ENCODE measurements at regions not wholly inside any gene's neighbourhood (a gene's known extent, or its start where the extent isn't known, plus 50 kb on each side); places are given as distances from the start of the nearest gene placed in this dataset.

GRCh38 chr9:73719660-73720059, 568.0 kb downstream of the ANXA1 start:
- no peak overlapping the region for H3K27ac ChIP-seq

DNA sequence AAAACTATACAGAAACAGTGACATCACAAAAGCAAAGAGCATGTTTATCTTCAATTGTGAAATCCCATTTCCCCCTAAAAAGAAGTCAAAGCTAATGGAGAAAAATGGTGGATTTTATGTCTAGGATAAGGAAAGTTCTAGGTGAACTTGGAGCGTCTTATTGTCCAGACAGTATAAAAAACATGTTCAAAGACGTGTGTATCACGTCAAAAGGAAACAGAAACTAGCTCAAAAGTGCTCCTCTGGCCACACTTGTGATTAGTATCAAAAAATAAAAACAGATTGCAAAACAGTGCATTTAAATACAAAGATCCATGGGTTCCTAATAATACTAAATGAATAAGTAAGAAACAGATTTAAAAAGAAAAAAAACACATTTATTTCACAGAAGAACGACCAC, 568.9 kb downstream of the ANXA1 start:
- Histone ChIP-seq H3K4me3 (no peak overlapping the region), H3K27ac (no peak overlapping the region)

More at GRCh38 chr9:73719660-73720059, 568.0 kb downstream of the ANXA1 start:
- H3K4me3 ChIP-seq = no peak overlapping the region

DNA sequence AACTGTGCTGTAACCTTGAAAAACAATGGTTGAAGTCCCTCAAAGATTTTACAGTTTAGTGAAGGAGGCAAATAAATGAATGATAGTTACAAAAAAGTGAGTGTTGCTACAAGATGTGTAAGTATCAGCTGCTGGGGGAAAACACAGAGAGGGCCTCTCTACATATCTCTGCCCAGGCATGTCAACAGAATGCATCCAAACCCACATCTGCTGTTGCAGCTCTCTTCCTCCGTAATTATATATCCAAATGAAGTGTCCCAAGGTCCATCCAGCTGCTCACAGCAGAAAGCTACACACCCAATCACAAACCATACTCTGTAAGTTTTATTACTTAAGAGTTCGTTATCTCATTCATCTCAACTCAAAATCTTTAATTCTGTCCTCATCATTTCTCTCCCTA, 584.6 kb downstream of the ANXA1 start:
- H3K4me3 ChIP-seq = no peak overlapping the region
- H3K27ac ChIP-seq = no peak overlapping the region

- Histone ChIP-seq H3K4me3 (no peak overlapping the region), H3K27ac (no peak overlapping the region)
These were observed 587.3 kb downstream of the ANXA1 start for GRCh38 chr9:73738741-73739530.

GRCh38 chr9:73741316-73741715, 589.7 kb downstream of the ANXA1 start:
- H3K4me3 ChIP-seq = no peak overlapping the region
- no peak overlapping the region for H3K27ac ChIP-seq

DNA sequence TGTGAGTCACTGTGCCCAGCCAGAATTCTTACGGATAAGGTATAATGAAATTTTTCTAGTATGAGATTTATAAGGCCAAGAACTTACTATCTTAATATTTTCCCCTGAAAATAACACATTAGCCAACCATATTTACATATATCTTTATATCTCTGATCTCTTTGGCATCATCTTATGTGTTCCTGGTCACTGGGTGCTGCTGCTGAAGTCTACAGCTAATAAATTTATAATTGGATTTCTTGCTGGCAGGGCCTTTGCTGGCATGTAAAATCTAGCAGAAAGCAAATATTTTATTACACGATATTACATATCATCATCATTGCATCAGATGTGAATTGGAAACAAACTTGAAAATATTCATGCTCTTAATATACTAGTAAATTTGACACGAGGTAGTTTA, 590.7 kb downstream of the ANXA1 start:
- no peak overlapping the region for H3K27ac ChIP-seq
- H3K4me3 ChIP-seq = no peak overlapping the region

- H3K4me3 ChIP-seq = no peak overlapping the region
- H3K27ac ChIP-seq = no peak overlapping the region
These were observed 592.2 kb downstream of the ANXA1 start for GRCh38 chr9:73743826-73744225.

GRCh38 chr9:73745598-73745997, 593.9 kb downstream of the ANXA1 start:
- Histone ChIP-seq H3K27ac (no peak overlapping the region), H3K4me3 (no peak overlapping the region)

DNA sequence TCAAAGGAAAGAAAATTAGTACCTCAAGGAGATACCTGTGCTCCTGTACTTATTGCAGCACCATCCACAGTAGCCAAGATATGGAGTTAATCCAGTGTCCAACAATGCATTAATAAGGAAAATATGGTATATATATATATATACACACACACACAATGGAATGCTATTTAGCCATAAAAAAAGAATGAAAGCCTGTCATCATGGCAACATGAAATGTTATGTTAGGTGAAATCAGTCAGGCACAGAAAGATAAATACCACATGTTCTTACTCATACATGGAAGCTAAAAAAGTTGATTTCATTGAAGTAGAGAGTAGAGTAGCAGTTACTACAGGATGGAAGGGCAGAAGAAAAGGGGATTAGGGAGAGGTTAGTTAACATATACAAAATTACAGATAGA, 601.5 kb downstream of the ANXA1 start:
- H3K4me3 ChIP-seq = no peak overlapping the region

GRCh38 chr9:73761905-73762304, 610.2 kb downstream of the ANXA1 start:
- H3K27ac ChIP-seq = no peak overlapping the region
- H3K4me3 ChIP-seq = no peak overlapping the region

More for the DNA sequence above, 601.5 kb downstream of the ANXA1 start:
- H3K27ac ChIP-seq = no peak overlapping the region

GRCh38 chr9:73773896-73774295, 622.2 kb downstream of the ANXA1 start:
- Histone ChIP-seq H3K4me3 (no peak overlapping the region), H3K27ac (no peak overlapping the region)

GRCh38 chr9:73775757-73776156, 624.1 kb downstream of the ANXA1 start:
- no peak overlapping the region for H3K27ac ChIP-seq
- no peak overlapping the region for H3K4me3 ChIP-seq

GRCh38 chr9:73780916-73781315, 629.3 kb downstream of the ANXA1 start:
- Histone ChIP-seq H3K4me3 (no peak overlapping the region), H3K27ac (no peak overlapping the region)

- no peak overlapping the region for H3K4me3 ChIP-seq
- no peak overlapping the region for H3K27ac ChIP-seq
These were observed 630.5 kb downstream of the ANXA1 start for GRCh38 chr9:73782166-73782565.

GRCh38 chr9:73799446-73799845, 647.8 kb downstream of the ANXA1 start:
- Histone ChIP-seq H3K4me3 (no peak overlapping the region), H3K27ac (no peak overlapping the region)

DNA sequence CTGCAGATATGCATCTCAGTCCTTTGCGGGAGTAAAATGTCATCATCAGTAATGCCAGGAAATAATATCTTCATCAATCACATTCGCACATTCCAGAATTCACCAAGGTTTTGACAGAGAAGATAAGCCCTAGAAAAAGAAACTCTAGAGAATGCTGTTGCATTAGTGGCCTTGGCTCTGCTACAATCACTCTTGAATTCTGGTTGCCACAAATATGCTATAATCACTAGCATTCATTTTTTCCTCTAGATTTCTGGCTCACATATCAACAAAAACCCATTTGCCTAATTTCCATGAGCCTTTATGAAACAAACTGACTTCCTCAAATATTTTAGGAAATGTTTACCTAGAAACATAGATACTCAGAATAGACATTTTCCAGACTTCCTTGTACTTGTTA, 653.4 kb downstream of the ANXA1 start:
- Histone ChIP-seq H3K4me3 (no peak overlapping the region), H3K27ac (no peak overlapping the region)

- Histone ChIP-seq H3K27ac (no peak overlapping the region), H3K4me3 (no peak overlapping the region)
These were observed 654.3 kb downstream of the ANXA1 start for GRCh38 chr9:73805853-73806458.

GRCh38 chr9:73806876-73807275, 655.2 kb downstream of the ANXA1 start:
- Histone ChIP-seq H3K27ac (no peak overlapping the region), H3K4me3 (no peak overlapping the region)

- Histone ChIP-seq H3K4me3 (no peak overlapping the region), H3K27ac (no peak overlapping the region)
These were observed 656.3 kb downstream of the ANXA1 start for GRCh38 chr9:73807952-73808351.

- Histone ChIP-seq H3K27ac (no peak overlapping the region), H3K4me3 (no peak overlapping the region)
These were observed 659.0 kb downstream of the ANXA1 start for GRCh38 chr9:73810585-73811215.

GRCh38 chr9:73813546-73813945, 661.9 kb downstream of the ANXA1 start:
- Histone ChIP-seq H3K4me3 (no peak overlapping the region), H3K27ac (no peak overlapping the region)

Data from skin epidermis (tissue), 12 donors.